B cell (primary cell): ENCODE measurements at regions not wholly inside any gene's neighbourhood (a gene's known extent, or its start where the extent isn't known, plus 50 kb on each side); places are given as distances from the start of the nearest gene placed in this dataset.
"Not testable (repeated sequence)": the region's sequence is repeated elsewhere in the genome, so short reads cannot be mapped to it uniquely, and the experiment has no call there.

ENCODE experiments used
- EZH2 ChIP-seq: IDR thresholded peaks from 2 replicates; pipeline ENCODE4 v1.6.1; 2012; ENCODE audit warnings: borderline replicate concordance, low read depth, mild to moderate bottlenecking, moderate library complexity, low read length; ENCODE audit not compliant: insufficient read depth, poor library complexity, severe bottlenecking
- TF ChIP-seq, protein P1 (sequence below): fragments of 200-600 bp; IDR thresholded peaks from one replicate; pipeline ENCODE4 v1.8.0; 2022; ENCODE audit warnings: antibody characterized with exemption, mild to moderate bottlenecking

DNA sequence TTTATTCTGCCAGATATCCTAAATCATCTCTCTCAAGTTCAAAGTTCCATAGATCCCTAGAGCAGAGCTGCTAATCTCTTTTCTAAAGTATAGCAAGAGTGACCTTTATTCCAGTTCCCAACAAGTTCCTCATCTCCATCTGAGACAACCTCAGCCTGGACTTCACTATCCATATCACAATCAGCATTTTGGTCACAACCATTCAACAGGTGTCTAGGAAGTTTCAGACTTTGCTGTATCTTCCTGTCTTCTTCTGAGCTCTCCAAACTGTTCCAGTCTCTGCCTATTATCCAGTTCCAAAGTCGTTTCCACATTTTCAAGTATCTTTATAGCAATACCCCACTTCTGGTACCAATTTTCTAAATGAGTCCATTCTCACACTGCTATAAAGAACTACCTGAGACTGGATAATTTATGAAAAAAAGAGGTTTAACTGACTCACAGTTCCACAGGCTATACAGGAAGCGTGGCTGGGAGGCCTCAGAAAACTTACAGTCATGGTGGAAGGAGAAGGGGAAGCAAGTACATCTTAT, 148.7 kb upstream of the FNDC3A start:
- TF ChIP-seq, protein P1, sequence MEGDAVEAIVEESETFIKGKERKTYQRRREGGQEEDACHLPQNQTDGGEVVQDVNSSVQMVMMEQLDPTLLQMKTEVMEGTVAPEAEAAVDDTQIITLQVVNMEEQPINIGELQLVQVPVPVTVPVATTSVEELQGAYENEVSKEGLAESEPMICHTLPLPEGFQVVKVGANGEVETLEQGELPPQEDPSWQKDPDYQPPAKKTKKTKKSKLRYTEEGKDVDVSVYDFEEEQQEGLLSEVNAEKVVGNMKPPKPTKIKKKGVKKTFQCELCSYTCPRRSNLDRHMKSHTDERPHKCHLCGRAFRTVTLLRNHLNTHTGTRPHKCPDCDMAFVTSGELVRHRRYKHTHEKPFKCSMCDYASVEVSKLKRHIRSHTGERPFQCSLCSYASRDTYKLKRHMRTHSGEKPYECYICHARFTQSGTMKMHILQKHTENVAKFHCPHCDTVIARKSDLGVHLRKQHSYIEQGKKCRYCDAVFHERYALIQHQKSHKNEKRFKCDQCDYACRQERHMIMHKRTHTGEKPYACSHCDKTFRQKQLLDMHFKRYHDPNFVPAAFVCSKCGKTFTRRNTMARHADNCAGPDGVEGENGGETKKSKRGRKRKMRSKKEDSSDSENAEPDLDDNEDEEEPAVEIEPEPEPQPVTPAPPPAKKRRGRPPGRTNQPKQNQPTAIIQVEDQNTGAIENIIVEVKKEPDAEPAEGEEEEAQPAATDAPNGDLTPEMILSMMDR, result not testable (repeated sequence)
- not testable (repeated sequence) for TF ChIP-seq EZH2
